ENCODE measurements at regions not wholly inside any gene's neighbourhood (a gene's known extent, or its start where the extent isn't known, plus 50 kb on each side); places are given as distances from the start of the nearest gene placed in this dataset.

DNA sequence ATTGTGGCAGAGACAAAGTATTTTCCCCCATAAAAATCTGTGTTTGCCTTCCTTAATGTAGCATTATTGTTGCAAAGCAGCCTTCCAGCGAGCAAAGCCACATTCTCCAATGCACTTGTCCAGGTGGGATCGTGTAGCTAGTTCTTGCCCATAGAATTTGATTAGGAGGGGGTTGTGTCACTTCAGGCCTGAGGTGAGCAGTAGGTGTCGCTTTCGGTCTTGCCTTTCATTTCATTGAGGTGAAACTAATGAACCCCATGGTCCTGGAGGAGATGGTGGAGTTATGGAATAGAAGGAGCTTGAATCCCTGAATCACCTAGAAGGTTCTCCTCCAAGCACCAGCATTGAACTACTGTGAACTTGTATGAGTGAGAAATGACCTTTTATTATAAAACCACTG lies 318.9 kb upstream of the PBX1 start:
- DNase-seq (no peak), ATAC-seq (ENCODE audit: low read depth) (no peak)
- no peak overlapping the region for H2BK120ac ChIP-seq (ENCODE audit: low read depth, low read length)
- intact Hi-C loops (cut with micrococcal nuclease) = no loop called here
- no peak overlapping the region for H3K4me3 ChIP-seq (ENCODE audit: insufficient read depth, low read depth, low read length)
- H2BK20ac ChIP-seq (ENCODE audit: low read depth, low read length) = no peak overlapping the region
- no peaks in the 10 kb centered on the region for H3K79me1 ChIP-seq (ENCODE audit: low read depth in 1 of 2, low read length in 2 of 2)
- H2BK15ac ChIP-seq (ENCODE audit: low read depth, low read length) = no peak overlapping the region
- POLR2A ChIA-PET (ENCODE audit: unreplicated experiment) = no interaction called here
- H3K4me2 ChIP-seq (ENCODE audit: low read depth, low read length) = no peak overlapping the region
- H3K27ac ChIP-seq (ENCODE audit: insufficient read depth, low read length) = no peak overlapping the region
- H3K56ac ChIP-seq (ENCODE audit: extremely low read depth, insufficient read depth, low read length) = no peak overlapping the region
- H2AFZ ChIP-seq (replicated peaks; ENCODE audit: low read length, poor library complexity) = no peak overlapping the region
- CTCF ChIA-PET = no interaction called here
- H3K23ac ChIP-seq (ENCODE audit: low read depth, low read length) = no peak overlapping the region
- no peak overlapping the region for H3K4ac ChIP-seq (ENCODE audit: low read depth, low read length)
- TF ChIP-seq CEBPB (IDR thresholded peaks at IDR 0.05; ENCODE audit: low read depth, low read length) = no peak
- H3K14ac ChIP-seq (replicated peaks; ENCODE audit: low read depth, low read length) = no peak overlapping the region
- no TSS peak for BruUV-seq (replicated peaks)
- H4K8ac ChIP-seq (ENCODE audit: low read depth in 2 of 2, low read length in 2 of 2) = no peak overlapping the region
- H4K20me1 ChIP-seq (ENCODE audit: insufficient read depth, low read length) = no peaks in the 10 kb centered on the region
- no peak overlapping the region for H3K9ac ChIP-seq (ENCODE audit: low read depth, low read length)
- no peaks in the 10 kb centered on the region for H3K36me3 ChIP-seq (ENCODE audit: control insufficient read depth, insufficient read depth, low read length)
- H3K9me3 ChIP-seq (ENCODE audit: control insufficient read depth, insufficient read depth, low read length) = no peaks in the 10 kb centered on the region
- no peaks in the 10 kb centered on the region for H3K9me1 ChIP-seq (ENCODE audit: insufficient read depth, low read length)
- WGBS, 2 experiments (ENCODE audit: extremely low coverage in 2 of 2, insufficient read length in 1 of 2) = no CpG with 5 or more reads among the region's 4 CpGs
- no peak overlapping the region for H2BK5ac ChIP-seq (ENCODE audit: low read depth, low read length, poor library complexity, severe bottlenecking)
- dilution Hi-C loops (cut with HindIII; ENCODE audit: low sequenced_read_pairs, unreplicated experiment) = no loop called here
- no peak overlapping the region for H3K18ac ChIP-seq (ENCODE audit: low read depth, low read length)
- no peak overlapping the region for H2AK9ac ChIP-seq (replicated peaks; ENCODE audit: low read depth, low read length, poor library complexity)
- no peak overlapping the region for H4K91ac ChIP-seq (ENCODE audit: insufficient read depth, low read depth, low read length)
- H2AK5ac ChIP-seq (ENCODE audit: low read depth, low read length) = no peak overlapping the region
- H3K4me1 ChIP-seq (ENCODE audit: control insufficient read depth, insufficient read depth, low read length) = no peaks in the 10 kb centered on the region
- no peak overlapping the region for H4K5ac ChIP-seq (ENCODE audit: low read depth, low read length)
- no peaks in the 10 kb centered on the region for H3K27me3 ChIP-seq (ENCODE audit: control insufficient read depth, insufficient read depth, low read length)
- in situ Hi-C loops (cut with MboI; ENCODE audit: low sequenced_read_pairs) = no loop called here

All from IMR-90 (cell line).